H1 (cell line): ENCODE measurements at regions not wholly inside any gene's neighbourhood (a gene's known extent, or its start where the extent isn't known, plus 50 kb on each side); places are given as distances from the start of the nearest gene placed in this dataset.

Source experiments
- CTCF ChIA-PET: fragments of 300-600 bp; sonication (Branson Sonifier 250); formaldehyde crosslinking; loops from one replicate; lab custom pipeline; 2021; ENCODE audit not compliant: partially characterized antibody; lab: Charles Lee
- POLR2A ChIA-PET: fragments of 300-600 bp; sonication (Branson Sonifier 250); formaldehyde crosslinking; loops from one replicate; lab custom pipeline; 2021; ENCODE audit warnings: inconsistent platforms; ENCODE audit not compliant: partially characterized antibody; lab: Charles Lee
- DNase-seq, 2 experiments: peaks; one replicate each; pipeline versions ENCODE4 v3.0.0 to v3.0.0-alpha.2; 2010 to 2022; ENCODE audit warnings: low spot score in 2 of 2, low read depth in 1 of 2, mixed read lengths in 1 of 2
- FAIRE-seq: peaks from 2 replicates; lab custom pipeline; 2011; peaks lifted over from hg19 to GRCh38; lab: Jason Lieb, UNC
- H2AFZ ChIP-seq: 2 replicates; pipeline ENCODE4 v1.8.1; 2012; ENCODE audit warnings: low read length, inconsistent platforms
- H2AK5ac ChIP-seq: 2 replicates; pipeline ENCODE4 v1.6.1; 2013; ENCODE audit warnings: low read depth, low read length
- H2BK120ac ChIP-seq: replicated peaks from 2 replicates; pipeline ENCODE3; 2013; ENCODE audit warnings: low read depth, low read length, inconsistent platforms
- H2BK12ac ChIP-seq: 2 replicates; pipeline ENCODE4 v1.6.1; 2013; ENCODE audit warnings: low read depth, low read length
- H2BK15ac ChIP-seq: 2 replicates; pipeline ENCODE4 v1.6.1; 2013; ENCODE audit warnings: low read length
- H2BK20ac ChIP-seq: 2 replicates; pipeline ENCODE4 v1.6.1; 2013; ENCODE audit warnings: low read length
- H2BK5ac ChIP-seq: 2 replicates; pipeline ENCODE4 v1.6.1; 2013; ENCODE audit warnings: low read depth, low read length
- H3K14ac ChIP-seq: 2 replicates; pipeline ENCODE4 v1.6.1; 2013; ENCODE audit warnings: inconsistent platforms; ENCODE audit not compliant: insufficient read length
- H3K18ac ChIP-seq: 2 replicates; pipeline ENCODE4 v1.6.1; 2013; ENCODE audit warnings: low read length; ENCODE audit errors: extremely low read depth
- H3K23ac ChIP-seq: 2 replicates; pipeline ENCODE4 v1.6.1; 2013; ENCODE audit warnings: inconsistent platforms; ENCODE audit not compliant: insufficient read length
- H3K23me2 ChIP-seq: 2 replicates; pipeline ENCODE4 v1.6.1; 2013; ENCODE audit warnings: low read depth, low read length
- H3K27ac ChIP-seq: 2 replicates; pipeline ENCODE4 v1.6.1; 2011; ENCODE audit warnings: low read depth, low read length, inconsistent platforms
- H3K27me3 ChIP-seq, 4 experiments: replicated peaks in 1 of 4; 1 replicate in 1 of 4; 2 replicates in 3 of 4; pipeline versions ENCODE4 v1.6.1 to v1.8.1; 2011 to 2013; ENCODE audit warnings: low read length in 3 of 4, mild to moderate bottlenecking in 3 of 4, inconsistent platforms in 2 of 4, mixed read lengths in 2 of 4, moderate library complexity in 1 of 4; ENCODE audit not compliant: control insufficient read depth in 3 of 4, insufficient read depth in 3 of 4; ENCODE audit errors: extremely low read depth in 1 of 4
- H3K36me3 ChIP-seq, 4 experiments: 2 replicates each; pipeline versions ENCODE4 v1.6.1 to v1.8.1; 2011 to 2013; ENCODE audit warnings: mild to moderate bottlenecking in 4 of 4, low read length in 3 of 4, moderate library complexity in 2 of 4, control low read depth in 1 of 4, inconsistent platforms in 1 of 4; ENCODE audit not compliant: insufficient read depth in 4 of 4, control insufficient read depth in 2 of 4
- H3K4ac ChIP-seq: replicated peaks from 2 replicates; pipeline ENCODE3; 2013; ENCODE audit warnings: low read length, low read depth, mixed read lengths, inconsistent platforms; ENCODE audit not compliant: insufficient read length
- H3K4me1 ChIP-seq, 4 experiments: replicated peaks in 1 of 4; 1 replicate in 1 of 4; 2 replicates in 3 of 4; pipeline versions ENCODE4 v1.6.1 to v1.8.1; 2011 to 2013; ENCODE audit warnings: low read length in 3 of 4, inconsistent platforms in 2 of 4, mixed read lengths in 1 of 4; ENCODE audit not compliant: insufficient read depth in 4 of 4, control insufficient read depth in 3 of 4
- H3K4me2 ChIP-seq, 2 experiments: 2 replicates each; pipeline versions ENCODE4 v1.6.1 to v1.8.1; 2011 to 2013; ENCODE audit warnings: low read depth in 2 of 2, low read length in 2 of 2, control low read depth in 1 of 2, inconsistent platforms in 1 of 2, mild to moderate bottlenecking in 1 of 2; ENCODE audit not compliant: insufficient read depth in 1 of 2
- H3K4me3 ChIP-seq, 4 experiments: fragments of 200-600, 300-600 bp in 1 of 4; sonication (generic), shearing (Covaris generic), sonication (Bioruptor Twin) in 1 of 4; 2 replicates each; pipeline versions ENCODE4 v1.5.1 to v1.8.1; 2011 to 2016; ENCODE audit warnings: low read length in 4 of 4, low read depth in 3 of 4, control low read depth in 2 of 4, inconsistent platforms in 2 of 4, mild to moderate bottlenecking in 2 of 4, mixed read lengths in 1 of 4, moderate library complexity in 1 of 4; ENCODE audit not compliant: insufficient read depth in 2 of 4; ENCODE audit errors: extremely low read depth in 1 of 4
- H3K56ac ChIP-seq: replicated peaks from 2 replicates; pipeline ENCODE3; 2013; ENCODE audit warnings: low read depth, mild to moderate bottlenecking, mixed read lengths, low read length, inconsistent platforms; ENCODE audit not compliant: insufficient read length
- H3K79me1 ChIP-seq: 2 replicates; pipeline ENCODE4 v1.6.1; 2013; ENCODE audit warnings: low read depth, low read length, control low read depth
- H3K79me2 ChIP-seq, 2 experiments: 2 replicates each; pipeline versions ENCODE4 v1.6.1 to v1.8.1; 2012 to 2013; ENCODE audit warnings: low read length in 2 of 2, mild to moderate bottlenecking in 2 of 2, inconsistent platforms in 1 of 2; ENCODE audit not compliant: insufficient read depth in 2 of 2, control insufficient read depth in 1 of 2
- H3K9ac ChIP-seq, 4 experiments: replicated peaks in 1 of 4; 1 replicate in 1 of 4; 2 replicates in 3 of 4; pipeline versions ENCODE4 v1.6.1 to v1.8.1; 2011 to 2013; ENCODE audit warnings: low read depth in 3 of 4, low read length in 3 of 4, control low read depth in 2 of 4, mild to moderate bottlenecking in 2 of 4, moderate library complexity in 2 of 4, inconsistent platforms in 1 of 4; ENCODE audit errors: extremely low read depth in 1 of 4
- H3K9me3 ChIP-seq, 2 experiments: 2 replicates each; pipeline versions ENCODE4 v1.6.1 to v1.8.1; 2012 to 2013; ENCODE audit warnings: mild to moderate bottlenecking in 2 of 2, moderate library complexity in 2 of 2, control low read depth in 1 of 2, inconsistent platforms in 1 of 2, low read depth in 1 of 2, low read length in 1 of 2, mixed read lengths in 1 of 2; ENCODE audit not compliant: insufficient read depth in 2 of 2
- H4K20me1 ChIP-seq, 2 experiments: replicated peaks in 1 of 2; 2 replicates each; pipeline versions ENCODE3 to v1.8.1; 2011 to 2013; ENCODE audit warnings: inconsistent platforms in 2 of 2, low read length in 2 of 2, mild to moderate bottlenecking in 1 of 2; ENCODE audit not compliant: insufficient read depth in 2 of 2, control insufficient read depth in 1 of 2
- H4K5ac ChIP-seq: 2 replicates; pipeline ENCODE4 v1.6.1; 2013; ENCODE audit warnings: low read length, low read depth, mixed read lengths, inconsistent platforms; ENCODE audit not compliant: insufficient read length
- H4K8ac ChIP-seq: 2 replicates; pipeline ENCODE4 v1.8.0; 2013; ENCODE audit warnings: mild to moderate bottlenecking, moderate library complexity, low read length, inconsistent platforms; ENCODE audit not compliant: insufficient read depth; ENCODE audit errors: extremely low read depth
- H4K91ac ChIP-seq: replicated peaks from 2 replicates; pipeline ENCODE3; 2013; ENCODE audit warnings: low read length, mixed read lengths, inconsistent platforms; ENCODE audit not compliant: insufficient read length
- ASH2L ChIP-seq: fragments of 200-600, 300-600 bp; sonication (generic); IDR thresholded peaks from one replicate; pipeline ENCODE4 v1.7.1; 2017; ENCODE audit warnings: low read length
- CTCF ChIP-seq, 3 experiments: IDR thresholded peaks; 1 replicate in 2 of 3; 2 replicates in 1 of 3; pipeline versions ENCODE4 v1.5.1 to v1.6.1; 2011; ENCODE audit warnings: low read length in 3 of 3, mild to moderate bottlenecking in 3 of 3, inconsistent platforms in 2 of 3, low read depth in 1 of 3, moderate library complexity in 1 of 3; ENCODE audit not compliant: insufficient read depth in 1 of 3; ENCODE audit errors: control extremely low read depth in 1 of 3
- HDAC6 ChIP-seq: IDR thresholded peaks from one replicate; pipeline ENCODE4 v1.7.1; 2012; ENCODE audit warnings: low read depth, mild to moderate bottlenecking, inconsistent platforms, low read length, moderate library complexity
- JUND ChIP-seq: IDR thresholded peaks from 2 replicates; pipeline ENCODE4 v1.6.1; 2011; ENCODE audit warnings: mild to moderate bottlenecking, improper control_type of control experiment, low read length
- KDM4A ChIP-seq: IDR thresholded peaks from one replicate; pipeline ENCODE4 v1.7.1; 2012; ENCODE audit warnings: low read depth, mild to moderate bottlenecking, moderate library complexity, low read length, inconsistent platforms; ENCODE audit not compliant: severe bottlenecking
- MAFK ChIP-seq: IDR thresholded peaks from 2 replicates; pipeline ENCODE4 v1.6.1; 2012; ENCODE audit warnings: low read depth, mild to moderate bottlenecking, improper control_type of control experiment, low read length
- RFX5 ChIP-seq: IDR thresholded peaks from 2 replicates; pipeline ENCODE4 v1.6.1; 2011; ENCODE audit warnings: low read depth, low read length, improper control_type of control experiment, borderline replicate concordance
- SIX5 ChIP-seq: IDR thresholded peaks from 2 replicates; pipeline ENCODE4 v1.6.1; 2011; ENCODE audit warnings: mild to moderate bottlenecking, low read depth, low read length
- SRF ChIP-seq: IDR thresholded peaks from 2 replicates; pipeline ENCODE4 v1.6.1; 2011; ENCODE audit warnings: mild to moderate bottlenecking, low read depth, low read length, moderate library complexity
- SUZ12 ChIP-seq: fragments of 200-600 bp; sonication (generic); IDR thresholded peaks from 2 replicates; pipeline ENCODE4 v1.6.1; 2012; ENCODE audit warnings: mild to moderate bottlenecking, inconsistent platforms, low read length, moderate library complexity, mixed read lengths
- TAF1 ChIP-seq: IDR thresholded peaks from 2 replicates; pipeline ENCODE4 v1.6.1; 2011; ENCODE audit warnings: mild to moderate bottlenecking, low read depth, low read length
- TCF12 ChIP-seq: IDR thresholded peaks from 2 replicates; pipeline ENCODE4 v1.6.1; 2011; ENCODE audit warnings: low read depth, mild to moderate bottlenecking, low read length
- WGBS, 2 experiments: shearing (Covaris generic) in 1 of 2; methylation state at CpG; one replicate each; pipeline versions ENCODE4 v1.1.6 to v1.1.7; 2013 to 2015; ENCODE audit warnings: low lambda C conversion rate in 2 of 2, mixed read lengths in 2 of 2, inconsistent platforms in 1 of 2, low coverage in 1 of 2, missing lambda C conversion rate in 1 of 2; ENCODE audit not compliant: insufficient replicate concordance in 2 of 2, insufficient coverage in 1 of 2, insufficient read length in 1 of 2; ENCODE audit errors: extremely low coverage in 1 of 2, missing lambda C conversion rate in 1 of 2; 5-methylcytosine and 5-hydroxymethylcytosine counted together

DNA sequence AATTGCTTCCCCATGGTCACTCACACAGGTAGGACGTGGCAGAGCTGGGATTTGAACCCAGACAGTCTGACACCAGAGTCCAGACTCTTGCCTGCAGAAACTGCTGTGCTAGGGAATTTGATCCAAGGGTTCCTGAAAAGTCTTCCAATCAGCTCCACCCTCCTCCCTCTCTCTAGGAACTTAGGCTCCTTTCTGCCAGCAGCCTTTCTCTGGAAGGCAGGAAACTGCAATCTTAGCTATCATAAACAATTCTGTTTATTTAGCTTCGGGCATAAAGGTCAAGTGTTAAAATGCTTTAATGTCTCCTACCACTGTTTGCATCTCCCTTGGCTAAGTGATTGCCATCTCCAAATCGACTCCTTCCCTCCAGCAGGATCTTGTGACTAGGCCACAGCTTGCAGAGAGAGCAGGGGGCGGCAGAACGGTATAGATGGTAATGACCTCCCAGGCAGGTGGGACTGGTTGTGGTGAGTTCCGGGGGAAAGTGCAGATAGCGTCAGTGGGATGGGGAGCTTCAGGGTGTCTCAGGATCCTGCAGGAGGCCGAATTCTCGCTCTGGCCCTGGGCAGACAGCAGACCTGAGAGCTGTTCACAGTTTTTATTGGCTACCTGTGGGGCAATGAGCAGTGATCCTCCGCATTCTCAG is 882.4 kb upstream of the EEF2KMT start:
- H3K9me3 ChIP-seq: no peaks in the 10 kb centered on the region
- H3K14ac ChIP-seq: no peak overlapping the region
- H2BK20ac ChIP-seq: no peak overlapping the region
- no peak overlapping the region for H4K8ac ChIP-seq
- WGBS, 2 experiments: 54% methylated on average over 10 of the region's 10 CpGs; no CpG with 5 or more reads in 1 of the 2 experiments
- no peak overlapping the region for H2BK120ac ChIP-seq
- H3K9ac ChIP-seq: no peak overlapping the region; a peak in 2 of 7 replicates
- no peaks in the 10 kb centered on the region for H4K20me1 ChIP-seq
- H4K5ac ChIP-seq: no peak overlapping the region
- H3K4me2 ChIP-seq: peak overlapping the region in 1 of 2 experiments; percentile 29; a peak in 1 of 4 replicates
- no peak overlapping the region for H3K27ac ChIP-seq
- H4K91ac ChIP-seq: no peak overlapping the region
- no peak overlapping the region for H2BK15ac ChIP-seq
- no peak overlapping the region for H2AK5ac ChIP-seq
- no peak for DNase-seq
- H3K56ac ChIP-seq: no peak overlapping the region
- H3K4me3 ChIP-seq: no peak overlapping the region
- no peaks in the 10 kb centered on the region for H3K79me1 ChIP-seq
- no peak overlapping the region for H3K18ac ChIP-seq
- no peak overlapping the region for H2BK12ac ChIP-seq
- H3K79me2 ChIP-seq: no peaks in the 10 kb centered on the region
- H3K4me1 ChIP-seq: peaks cover 3 to 25% (median 17%) of the 10 kb centered on the region in 4 experiments
- no peaks in the 10 kb centered on the region for H3K23me2 ChIP-seq
- H3K36me3 ChIP-seq: no peaks in the 10 kb centered on the region
- H3K4ac ChIP-seq: no peak overlapping the region
- FAIRE-seq: peak; percentile 58
- peaks cover 0 to 2% (median 0%) of the 10 kb centered on the region in 4 experiments; a peak in 1 of 7 replicates for H3K27me3 ChIP-seq
- ChIA-PET POLR2A (interaction anchor here (1.2 kb wide), 1 partner anchor 39 kb away, joined by 3 read pairs; no protein-coding TSS in a partner anchor), CTCF (interaction anchor here (1.2 to 1.4 kb wide), 3 partner anchors 11 to 36 kb away, joined by 3 to 4 read pairs (median 4); no protein-coding TSS in a partner anchor)
- H2BK5ac ChIP-seq: no peak overlapping the region
- no peak overlapping the region for H3K23ac ChIP-seq
- H2AFZ ChIP-seq: no peak overlapping the region
- TF ChIP-seq ASH2L (no peak), KDM4A (no peak), SIX5 (no peak), SUZ12 (no peak), CTCF (IDR thresholded peaks at IDR 0.05; ENCODE audit: control extremely low read depth in 1 of 3, insufficient read depth in 1 of 3, low read depth in 1 of 3, low read length in 3 of 3) (no peak), SRF (no peak), TAF1 (no peak), MAFK (no peak), JUND (no peak), RFX5 (no peak), TCF12 (no peak), HDAC6 (no peak)
